H1 (cell line): ENCODE measurements at regions not wholly inside any gene's neighbourhood (a gene's known extent, or its start where the extent isn't known, plus 50 kb on each side); places are given as distances from the start of the nearest gene placed in this dataset.

Experiments used
- EGR1 ChIP-seq: IDR thresholded peaks from 2 replicates; pipeline ENCODE4 v1.6.1; 2011; ENCODE audit warnings: low read depth, low read length, borderline replicate concordance
- EZH2 ChIP-seq: fragments of 200-600 bp; sonication (generic); IDR thresholded peaks from 2 replicates; pipeline ENCODE4 v1.7.1; 2012; ENCODE audit warnings: low read depth, mild to moderate bottlenecking, moderate library complexity, low read length, inconsistent platforms; ENCODE audit not compliant: severe bottlenecking
- KDM1A ChIP-seq: fragments of 200-600, 300-600 bp; sonication (generic); IDR thresholded peaks from 2 replicates; pipeline ENCODE4 v1.7.1; 2016; ENCODE audit warnings: mild to moderate bottlenecking, low read length, borderline replicate concordance
- SP4 ChIP-seq: IDR thresholded peaks from 2 replicates; pipeline ENCODE4 v1.6.1; 2012; ENCODE audit warnings: low read length, inconsistent platforms
- TF ChIP-seq, protein P1 (sequence below): fragments of 300-600 bp; sonication (generic); IDR thresholded peaks from 2 replicates; pipeline ENCODE4 v1.7.1; 2012; ENCODE audit warnings: low read length, moderate library complexity, mild to moderate bottlenecking, inconsistent platforms; ENCODE audit not compliant: insufficient replicate concordance

DNA sequence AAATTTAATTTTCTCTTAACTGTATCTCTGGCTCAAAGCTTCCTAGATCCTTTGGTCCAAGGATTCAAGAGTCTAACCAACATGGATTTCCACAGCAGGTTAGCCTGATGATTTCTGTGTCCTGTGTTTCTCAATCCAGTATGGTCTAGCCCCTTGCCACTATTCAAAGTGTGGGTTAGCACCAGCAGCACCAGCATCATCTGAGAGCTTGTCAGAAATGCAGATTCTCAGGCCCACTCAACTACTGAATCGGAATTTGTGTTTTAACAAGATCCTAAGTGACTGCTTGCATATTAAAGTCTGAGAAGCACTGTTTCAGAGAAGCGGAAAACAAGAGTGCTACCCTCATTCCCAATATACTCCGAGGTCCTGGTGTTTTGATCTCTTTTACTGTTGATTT, 133.8 kb upstream of the PRDM1 start (continued):
- TF ChIP-seq, protein P1, sequence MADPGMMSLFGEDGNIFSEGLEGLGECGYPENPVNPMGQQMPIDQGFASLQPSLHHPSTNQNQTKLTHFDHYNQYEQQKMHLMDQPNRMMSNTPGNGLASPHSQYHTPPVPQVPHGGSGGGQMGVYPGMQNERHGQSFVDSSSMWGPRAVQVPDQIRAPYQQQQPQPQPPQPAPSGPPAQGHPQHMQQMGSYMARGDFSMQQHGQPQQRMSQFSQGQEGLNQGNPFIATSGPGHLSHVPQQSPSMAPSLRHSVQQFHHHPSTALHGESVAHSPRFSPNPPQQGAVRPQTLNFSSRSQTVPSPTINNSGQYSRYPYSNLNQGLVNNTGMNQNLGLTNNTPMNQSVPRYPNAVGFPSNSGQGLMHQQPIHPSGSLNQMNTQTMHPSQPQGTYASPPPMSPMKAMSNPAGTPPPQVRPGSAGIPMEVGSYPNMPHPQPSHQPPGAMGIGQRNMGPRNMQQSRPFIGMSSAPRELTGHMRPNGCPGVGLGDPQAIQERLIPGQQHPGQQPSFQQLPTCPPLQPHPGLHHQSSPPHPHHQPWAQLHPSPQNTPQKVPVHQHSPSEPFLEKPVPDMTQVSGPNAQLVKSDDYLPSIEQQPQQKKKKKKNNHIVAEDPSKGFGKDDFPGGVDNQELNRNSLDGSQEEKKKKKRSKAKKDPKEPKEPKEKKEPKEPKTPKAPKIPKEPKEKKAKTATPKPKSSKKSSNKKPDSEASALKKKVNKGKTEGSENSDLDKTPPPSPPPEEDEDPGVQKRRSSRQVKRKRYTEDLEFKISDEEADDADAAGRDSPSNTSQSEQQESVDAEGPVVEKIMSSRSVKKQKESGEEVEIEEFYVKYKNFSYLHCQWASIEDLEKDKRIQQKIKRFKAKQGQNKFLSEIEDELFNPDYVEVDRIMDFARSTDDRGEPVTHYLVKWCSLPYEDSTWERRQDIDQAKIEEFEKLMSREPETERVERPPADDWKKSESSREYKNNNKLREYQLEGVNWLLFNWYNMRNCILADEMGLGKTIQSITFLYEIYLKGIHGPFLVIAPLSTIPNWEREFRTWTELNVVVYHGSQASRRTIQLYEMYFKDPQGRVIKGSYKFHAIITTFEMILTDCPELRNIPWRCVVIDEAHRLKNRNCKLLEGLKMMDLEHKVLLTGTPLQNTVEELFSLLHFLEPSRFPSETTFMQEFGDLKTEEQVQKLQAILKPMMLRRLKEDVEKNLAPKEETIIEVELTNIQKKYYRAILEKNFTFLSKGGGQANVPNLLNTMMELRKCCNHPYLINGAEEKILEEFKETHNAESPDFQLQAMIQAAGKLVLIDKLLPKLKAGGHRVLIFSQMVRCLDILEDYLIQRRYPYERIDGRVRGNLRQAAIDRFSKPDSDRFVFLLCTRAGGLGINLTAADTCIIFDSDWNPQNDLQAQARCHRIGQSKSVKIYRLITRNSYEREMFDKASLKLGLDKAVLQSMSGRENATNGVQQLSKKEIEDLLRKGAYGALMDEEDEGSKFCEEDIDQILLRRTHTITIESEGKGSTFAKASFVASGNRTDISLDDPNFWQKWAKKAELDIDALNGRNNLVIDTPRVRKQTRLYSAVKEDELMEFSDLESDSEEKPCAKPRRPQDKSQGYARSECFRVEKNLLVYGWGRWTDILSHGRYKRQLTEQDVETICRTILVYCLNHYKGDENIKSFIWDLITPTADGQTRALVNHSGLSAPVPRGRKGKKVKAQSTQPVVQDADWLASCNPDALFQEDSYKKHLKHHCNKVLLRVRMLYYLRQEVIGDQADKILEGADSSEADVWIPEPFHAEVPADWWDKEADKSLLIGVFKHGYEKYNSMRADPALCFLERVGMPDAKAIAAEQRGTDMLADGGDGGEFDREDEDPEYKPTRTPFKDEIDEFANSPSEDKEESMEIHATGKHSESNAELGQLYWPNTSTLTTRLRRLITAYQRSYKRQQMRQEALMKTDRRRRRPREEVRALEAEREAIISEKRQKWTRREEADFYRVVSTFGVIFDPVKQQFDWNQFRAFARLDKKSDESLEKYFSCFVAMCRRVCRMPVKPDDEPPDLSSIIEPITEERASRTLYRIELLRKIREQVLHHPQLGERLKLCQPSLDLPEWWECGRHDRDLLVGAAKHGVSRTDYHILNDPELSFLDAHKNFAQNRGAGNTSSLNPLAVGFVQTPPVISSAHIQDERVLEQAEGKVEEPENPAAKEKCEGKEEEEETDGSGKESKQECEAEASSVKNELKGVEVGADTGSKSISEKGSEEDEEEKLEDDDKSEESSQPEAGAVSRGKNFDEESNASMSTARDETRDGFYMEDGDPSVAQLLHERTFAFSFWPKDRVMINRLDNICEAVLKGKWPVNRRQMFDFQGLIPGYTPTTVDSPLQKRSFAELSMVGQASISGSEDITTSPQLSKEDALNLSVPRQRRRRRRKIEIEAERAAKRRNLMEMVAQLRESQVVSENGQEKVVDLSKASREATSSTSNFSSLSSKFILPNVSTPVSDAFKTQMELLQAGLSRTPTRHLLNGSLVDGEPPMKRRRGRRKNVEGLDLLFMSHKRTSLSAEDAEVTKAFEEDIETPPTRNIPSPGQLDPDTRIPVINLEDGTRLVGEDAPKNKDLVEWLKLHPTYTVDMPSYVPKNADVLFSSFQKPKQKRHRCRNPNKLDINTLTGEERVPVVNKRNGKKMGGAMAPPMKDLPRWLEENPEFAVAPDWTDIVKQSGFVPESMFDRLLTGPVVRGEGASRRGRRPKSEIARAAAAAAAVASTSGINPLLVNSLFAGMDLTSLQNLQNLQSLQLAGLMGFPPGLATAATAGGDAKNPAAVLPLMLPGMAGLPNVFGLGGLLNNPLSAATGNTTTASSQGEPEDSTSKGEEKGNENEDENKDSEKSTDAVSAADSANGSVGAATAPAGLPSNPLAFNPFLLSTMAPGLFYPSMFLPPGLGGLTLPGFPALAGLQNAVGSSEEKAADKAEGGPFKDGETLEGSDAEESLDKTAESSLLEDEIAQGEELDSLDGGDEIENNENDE = no peak
- TF ChIP-seq EGR1 (no peak), KDM1A (no peak), EZH2 (no peak), SP4 (no peak)
